ENCODE measurements at regions not wholly inside any gene's neighbourhood (a gene's known extent, or its start where the extent isn't known, plus 50 kb on each side); places are given as distances from the start of the nearest gene placed in this dataset.
A peak's percentile ranks its signal among the peaks of the same experiment; 100 is the strongest.

DNA sequence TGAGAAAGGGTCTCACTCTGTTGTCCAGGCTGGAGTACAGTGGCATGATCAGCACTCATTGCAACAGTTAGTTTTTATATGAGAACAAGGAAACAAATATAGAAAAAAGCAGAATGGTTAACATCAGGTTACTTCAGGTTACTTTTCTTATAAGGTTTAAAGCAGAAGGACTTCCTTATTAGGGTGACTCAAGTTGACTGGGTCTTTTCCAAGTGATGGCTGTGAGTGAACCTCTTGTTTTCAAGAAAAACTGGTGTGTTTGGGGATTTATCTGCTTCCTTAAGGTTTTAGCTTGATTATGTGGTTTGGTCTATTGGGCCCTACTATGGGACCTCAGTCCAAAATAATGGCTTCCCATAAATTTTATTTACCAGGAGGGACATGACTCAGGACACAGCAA is 99.2 kb downstream of the ARRDC3 start:
- no peak for DNase-seq (ENCODE audit: low read depth, low spot score)

DNA sequence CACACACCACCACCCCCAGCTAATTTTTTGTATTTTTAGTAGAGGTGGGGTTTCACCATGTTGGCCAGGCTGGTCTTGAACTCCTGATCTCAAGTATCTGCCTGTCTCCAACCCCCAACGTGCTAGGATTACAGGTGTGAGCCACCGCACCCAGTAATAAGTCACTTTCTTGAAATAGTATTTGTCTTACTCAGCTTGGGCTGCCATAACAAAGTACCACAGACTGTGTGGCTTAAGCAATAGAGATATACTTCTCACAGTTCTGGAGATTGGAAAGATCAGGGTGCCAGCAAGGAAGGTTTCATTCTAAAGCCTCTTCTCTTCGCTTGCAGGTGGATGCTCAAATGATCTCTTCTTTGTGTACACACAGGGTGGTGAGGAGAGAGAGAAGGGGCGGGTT is 99.8 kb downstream of the ARRDC3 start:
- no peak for DNase-seq (ENCODE audit: low read depth, low spot score)

DNA sequence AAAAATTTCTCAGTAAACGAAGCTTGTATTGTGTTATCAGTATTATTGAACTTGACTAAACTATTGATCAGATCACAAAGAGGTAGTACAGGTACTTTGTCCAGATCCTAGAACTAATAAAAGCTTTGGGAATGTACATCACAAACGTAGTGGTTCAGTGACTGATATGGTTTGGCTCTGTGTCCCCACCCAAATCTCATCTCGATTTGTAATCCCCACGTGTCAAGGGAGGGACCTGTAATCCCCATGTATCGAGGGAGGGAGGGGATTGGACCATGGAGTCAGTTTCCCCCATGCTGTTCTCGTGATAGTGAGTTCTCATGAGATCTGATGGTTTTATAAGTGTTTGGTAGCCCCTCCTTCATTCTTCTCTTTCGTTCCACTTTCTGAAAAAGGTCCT is 100.9 kb downstream of the ARRDC3 start:
- no peak for DNase-seq (ENCODE audit: low read depth, low spot score)

DNA sequence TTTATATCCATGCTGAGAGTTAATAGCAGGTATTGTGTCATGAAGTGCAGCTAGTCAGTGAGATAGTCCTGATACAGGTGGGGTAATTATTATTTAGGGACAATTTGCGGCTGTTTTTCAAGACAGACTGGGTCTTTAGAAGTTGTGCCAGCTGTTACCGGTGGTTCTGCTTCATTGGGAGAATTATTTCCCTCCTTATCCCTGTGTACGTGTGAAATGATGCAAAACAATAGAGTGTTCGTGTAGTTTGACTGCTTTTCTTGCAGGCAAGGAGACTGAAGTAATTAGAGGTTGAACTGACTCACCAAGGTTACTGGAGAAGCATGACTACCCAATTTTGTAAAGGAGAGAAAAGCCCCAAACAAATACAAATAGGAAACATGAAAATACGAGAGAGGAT is 101.7 kb downstream of the ARRDC3 start:
- no peak for DNase-seq (ENCODE audit: low read depth, low spot score)

DNA sequence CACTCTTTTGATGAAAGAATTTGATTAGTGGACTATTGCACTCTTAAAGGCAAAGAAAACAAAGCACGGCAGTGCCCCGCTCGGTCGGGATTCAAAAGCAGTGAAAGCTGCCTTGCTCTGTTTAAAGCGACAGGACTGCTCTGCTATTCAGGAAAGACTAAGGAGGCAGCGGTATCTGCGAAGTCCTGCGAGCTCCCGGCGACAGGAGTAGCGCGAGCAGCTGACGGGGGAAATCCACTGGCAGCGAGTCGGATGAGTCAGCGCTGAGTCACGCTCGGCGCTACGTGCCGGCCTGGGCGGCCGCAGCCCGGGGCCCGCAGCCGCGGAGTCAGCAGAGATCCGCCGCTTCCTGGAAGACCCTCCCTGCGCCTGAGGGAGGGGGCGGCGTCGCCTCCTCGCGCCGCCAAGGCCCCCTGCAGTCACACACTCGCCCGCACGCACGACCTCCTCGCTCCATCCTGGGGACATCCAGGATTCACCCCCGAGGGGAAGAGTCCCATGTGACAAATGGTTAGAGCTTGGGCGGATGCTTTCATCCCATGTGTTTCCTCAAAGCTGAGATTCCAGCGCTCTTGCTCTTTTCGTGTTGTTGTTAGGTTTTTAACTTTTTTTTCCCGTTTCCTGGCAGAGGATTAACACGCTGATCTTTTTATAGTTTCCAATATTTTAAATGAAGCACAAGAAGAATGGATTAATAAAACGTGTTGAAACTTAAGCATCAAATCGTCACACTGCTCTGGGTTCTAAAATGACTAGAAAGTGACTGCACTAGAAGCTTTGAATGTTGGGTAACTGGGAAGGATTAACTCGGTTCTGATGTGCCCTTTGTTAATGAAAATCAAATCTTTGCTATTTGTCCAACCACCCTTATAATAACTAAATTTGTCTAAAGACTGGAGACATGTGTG is 102.5 kb downstream of the ARRDC3 start:
- peak; percentile 100 for DNase-seq (ENCODE audit: low read depth, low spot score)

DNA sequence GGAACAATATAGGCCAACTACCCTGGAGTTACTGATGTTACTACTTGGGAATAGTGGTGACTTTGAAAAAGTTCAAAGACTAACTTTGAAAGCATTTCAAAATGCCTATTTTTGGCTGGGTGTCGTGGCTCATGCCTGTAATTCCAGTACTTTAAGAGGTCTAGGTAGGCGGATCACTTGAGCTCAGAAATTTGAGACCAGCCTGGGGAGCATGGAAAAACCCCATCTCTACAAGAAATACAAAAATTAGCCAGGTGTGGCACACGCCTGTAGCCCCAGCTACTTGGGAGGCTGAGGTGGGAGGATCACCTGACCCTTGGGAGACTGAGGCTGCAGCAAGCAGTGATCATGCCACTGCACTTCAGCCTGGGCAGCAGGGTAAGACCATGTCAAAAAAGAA is 105.3 kb downstream of the ARRDC3 start:
- no peak for DNase-seq (ENCODE audit: low read depth, low spot score)

DNA sequence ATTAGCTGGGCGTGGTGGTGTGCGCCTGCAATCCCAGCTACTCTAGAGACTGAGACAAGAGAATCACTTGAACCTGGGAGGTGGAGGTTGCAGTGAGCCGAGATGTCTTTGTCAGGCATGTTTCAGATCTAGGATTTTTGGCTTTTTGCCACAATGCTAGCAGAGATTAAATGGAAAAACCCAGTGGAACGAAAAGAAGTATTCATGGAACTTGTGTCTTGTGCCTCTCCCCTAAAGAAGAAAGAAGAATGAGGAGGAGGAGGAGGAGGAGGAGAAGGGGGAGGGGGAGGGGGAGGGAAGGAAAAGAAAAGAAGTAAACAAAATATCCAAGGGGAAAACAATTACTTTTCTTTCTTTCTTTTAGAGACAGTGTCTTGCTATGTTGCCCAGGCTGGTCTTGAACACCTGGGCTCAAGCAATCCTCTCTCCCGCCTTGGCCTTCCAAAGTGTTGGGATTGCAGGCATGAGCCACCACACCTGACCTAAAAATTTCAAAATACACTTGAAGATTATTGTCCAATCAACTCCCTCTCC is 106.0 kb downstream of the ARRDC3 start:
- no peak for DNase-seq (ENCODE audit: low read depth, low spot score)

DNA sequence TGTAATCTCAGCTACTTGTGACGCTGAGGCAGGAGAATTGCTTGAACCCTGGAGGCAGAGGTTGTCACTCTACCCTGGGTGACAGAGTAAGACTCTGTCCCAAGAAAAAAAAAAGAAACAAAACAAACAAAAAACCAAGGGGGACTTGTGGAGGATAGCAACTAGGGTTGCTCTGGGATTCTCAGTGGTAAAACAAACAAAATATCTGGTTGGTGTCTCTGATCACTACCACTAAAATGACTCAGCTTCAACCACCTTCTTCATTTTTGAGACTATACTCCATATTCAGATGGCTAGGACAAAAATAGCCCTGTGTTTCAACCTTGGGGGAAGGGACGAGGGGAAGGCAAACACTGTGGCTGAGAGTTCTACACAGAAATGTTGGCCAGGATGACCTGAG is 110.3 kb downstream of the ARRDC3 start:
- DNase-seq (ENCODE audit: low read depth, low spot score) = no peak

DNA sequence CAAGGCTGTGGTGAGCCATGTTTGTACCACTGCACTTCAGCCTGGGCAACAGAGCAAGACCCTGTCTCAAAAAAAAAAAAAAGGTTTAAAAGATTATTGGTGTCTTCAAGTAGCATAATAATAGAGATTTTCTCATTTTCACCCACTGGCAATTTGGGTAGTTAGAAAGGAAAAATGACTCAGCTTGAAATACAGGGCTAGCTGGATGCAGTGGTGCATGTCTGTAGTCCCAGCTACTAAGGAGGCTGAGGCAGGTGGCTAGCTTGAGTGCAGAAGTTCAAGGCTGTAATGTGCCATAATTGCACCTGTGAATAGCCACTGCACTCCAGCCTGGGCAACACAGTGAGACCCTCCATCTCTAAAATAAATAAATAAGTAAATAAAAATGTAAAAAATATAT is 111.1 kb downstream of the ARRDC3 start:
- DNase-seq (ENCODE audit: low read depth, low spot score) = no peak

DNA sequence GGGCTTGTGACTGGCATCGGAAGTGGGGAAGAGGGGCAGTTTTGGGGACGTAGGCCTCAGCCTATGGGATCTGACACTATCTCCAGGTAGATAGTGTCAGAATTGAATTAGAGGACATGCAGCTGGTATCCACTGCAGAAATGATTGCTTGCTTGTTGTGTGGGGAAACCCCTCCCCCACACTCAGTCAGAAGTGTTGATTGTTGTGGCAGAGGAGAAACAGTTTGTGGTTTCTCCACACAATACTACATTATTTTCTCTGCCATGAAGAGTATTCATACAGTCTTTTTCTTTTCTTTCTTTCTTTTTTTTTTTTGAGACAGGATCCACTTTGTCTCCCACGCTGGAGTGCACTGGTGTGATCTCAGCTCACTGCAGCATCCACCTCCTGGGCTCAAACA is 113.9 kb downstream of the ARRDC3 start:
- no peak for DNase-seq (ENCODE audit: low read depth, low spot score)

DNA sequence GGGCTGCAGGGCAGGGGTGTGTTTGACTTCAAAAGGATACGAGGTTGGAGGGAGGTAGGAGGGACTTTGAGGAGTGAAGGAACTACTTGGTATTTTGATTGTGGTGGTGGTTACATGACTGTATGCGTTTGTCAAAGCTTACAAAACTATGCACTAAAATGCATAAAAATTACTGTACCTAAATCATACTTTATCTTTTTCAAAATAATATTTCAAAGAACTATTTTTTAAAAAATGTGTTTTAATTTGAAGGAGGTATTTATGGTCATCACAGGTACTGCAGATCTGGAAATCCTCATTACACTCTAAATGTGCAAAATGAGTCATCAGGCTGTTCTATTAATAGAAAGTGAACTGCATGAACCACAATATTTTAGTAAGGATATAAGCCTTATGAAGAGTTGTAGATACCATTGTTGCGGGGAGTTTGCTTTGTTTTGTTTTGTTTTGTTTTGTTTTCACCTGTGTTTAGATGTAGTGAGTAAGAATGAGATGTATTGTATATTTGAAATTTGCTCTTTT is 116.9 kb downstream of the ARRDC3 start:
- DNase-seq (ENCODE audit: low read depth, low spot score) = no peak

DNA sequence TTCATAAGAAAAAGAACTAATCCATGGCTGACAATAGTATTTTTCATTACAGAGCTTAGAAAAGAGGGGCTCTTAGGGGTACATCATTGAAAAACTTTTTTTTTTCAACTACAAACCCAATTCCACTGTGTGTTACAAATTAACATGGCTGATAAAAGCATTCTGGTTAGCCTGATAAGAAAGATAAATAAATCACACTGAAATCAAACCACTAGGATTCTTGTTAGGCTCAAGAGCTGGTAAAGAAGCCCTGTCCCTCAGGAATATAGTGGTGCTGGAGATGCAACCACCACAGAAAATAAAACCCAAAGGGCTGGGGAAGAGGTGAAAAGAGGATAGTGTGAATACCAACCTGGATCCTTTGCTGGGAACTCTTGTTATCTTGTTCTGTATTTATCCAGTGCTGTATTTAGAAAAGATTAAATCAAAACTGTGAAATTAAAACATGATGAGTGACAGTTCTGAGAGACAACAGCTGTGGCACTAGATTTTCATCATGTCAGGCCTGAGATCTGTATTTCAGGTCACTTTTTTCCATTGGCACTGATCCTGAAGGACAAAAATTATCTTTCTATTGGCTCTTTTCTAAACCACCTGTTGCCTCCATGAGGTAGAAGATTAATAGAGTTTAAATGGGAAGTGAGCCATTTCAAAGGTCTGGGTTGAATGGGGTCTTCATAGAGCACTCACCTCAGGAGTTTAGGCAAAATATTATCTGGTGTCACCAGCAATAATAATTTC is 118.6 kb downstream of the ARRDC3 start:
- DNase-seq (ENCODE audit: low read depth, low spot score) = no peak

DNA sequence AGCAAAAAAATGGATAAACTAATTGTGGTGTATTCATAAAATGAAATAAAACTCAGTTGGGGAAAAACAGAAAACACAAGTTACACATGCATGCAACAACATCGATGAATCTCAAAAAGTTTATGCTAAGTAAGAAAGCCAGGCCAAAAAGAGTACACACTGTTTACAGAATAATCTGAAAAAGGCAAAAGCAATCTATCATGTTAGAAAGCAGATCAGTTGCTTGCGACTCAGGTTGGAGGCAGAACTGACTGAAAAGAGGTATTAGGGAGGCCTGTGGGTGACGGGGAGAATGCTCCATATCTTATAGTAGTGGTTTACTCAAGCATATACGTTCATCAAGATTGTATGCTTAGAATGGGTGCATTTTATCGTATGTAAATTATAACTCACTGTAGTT is 119.2 kb downstream of the ARRDC3 start:
- DNase-seq (ENCODE audit: low read depth, low spot score) = no peak

DNA sequence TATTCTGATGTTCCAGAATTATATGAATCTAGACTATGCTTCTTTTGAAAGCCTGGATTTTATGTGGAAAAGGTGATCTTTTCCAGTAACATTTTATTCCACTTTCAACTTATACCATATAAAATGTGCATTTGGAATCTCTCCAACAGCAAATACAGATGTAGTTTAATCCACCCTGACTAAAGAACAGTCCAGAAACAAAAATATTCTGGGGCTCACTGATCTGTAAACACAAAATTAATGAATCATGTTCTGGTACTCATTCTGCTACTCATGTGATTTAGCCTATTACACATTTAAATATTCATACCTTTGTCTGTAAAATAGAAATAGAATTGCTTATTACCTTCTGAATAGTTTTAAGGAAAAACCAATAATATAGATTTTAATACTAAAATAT is 125.8 kb downstream of the ARRDC3 start:
- DNase-seq (ENCODE audit: low read depth, low spot score) = no peak

DNA sequence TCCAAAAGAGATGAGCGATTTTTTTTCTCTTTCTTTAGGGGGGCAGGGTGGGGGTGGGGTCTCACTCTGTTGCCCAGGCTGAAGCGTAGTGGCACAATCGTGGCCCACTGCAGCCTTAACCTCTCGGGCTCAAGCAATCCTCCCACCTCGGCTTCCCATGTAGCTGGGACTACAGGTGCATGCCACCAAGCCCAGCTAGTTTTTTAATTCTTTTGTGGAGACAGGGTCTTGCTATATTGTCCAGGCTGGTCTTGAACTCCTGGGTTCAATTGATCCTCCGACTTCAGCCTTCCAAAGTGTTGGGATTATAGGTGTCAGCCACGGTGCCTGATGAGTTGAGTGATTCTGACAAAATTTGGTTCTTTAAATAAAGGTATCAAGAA is 127.0 kb downstream of the ARRDC3 start:
- DNase-seq (ENCODE audit: low read depth, low spot score) = no peak

DNA sequence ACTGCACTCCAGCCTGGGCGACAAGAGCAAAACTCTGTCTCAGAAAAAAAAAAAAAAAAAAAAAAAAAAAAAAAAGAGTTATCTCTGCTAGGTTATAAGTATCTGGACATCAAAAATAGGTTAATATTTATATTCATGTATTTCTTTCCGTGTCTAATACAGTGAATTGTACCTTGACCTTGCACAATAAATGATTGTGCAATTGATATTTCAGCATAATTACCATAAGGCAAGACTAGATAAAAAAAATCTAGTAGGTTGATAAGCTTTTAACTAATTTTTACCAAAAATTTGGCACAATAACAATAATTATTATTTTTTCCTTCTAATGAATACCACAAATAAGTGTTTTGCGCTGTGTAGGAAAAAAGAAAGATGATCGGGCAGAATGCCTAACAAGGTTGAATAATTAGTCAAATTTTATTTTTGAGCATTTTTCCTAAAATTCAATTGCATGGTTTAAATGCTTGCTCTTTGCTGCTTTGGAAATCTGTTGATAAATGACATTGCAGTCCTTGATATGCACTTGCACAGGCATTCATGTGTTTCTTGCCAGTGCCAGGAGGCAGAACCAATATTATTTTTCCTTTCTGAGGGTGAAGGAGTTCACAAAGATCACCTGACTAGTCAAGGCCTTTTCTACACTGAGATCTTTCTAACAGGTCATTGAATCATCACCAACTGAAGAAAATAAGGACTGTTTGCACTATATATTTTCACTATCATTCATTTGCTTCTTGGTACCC is 127.5 kb downstream of the ARRDC3 start:
- DNase-seq (ENCODE audit: low read depth, low spot score) = no peak

DNA sequence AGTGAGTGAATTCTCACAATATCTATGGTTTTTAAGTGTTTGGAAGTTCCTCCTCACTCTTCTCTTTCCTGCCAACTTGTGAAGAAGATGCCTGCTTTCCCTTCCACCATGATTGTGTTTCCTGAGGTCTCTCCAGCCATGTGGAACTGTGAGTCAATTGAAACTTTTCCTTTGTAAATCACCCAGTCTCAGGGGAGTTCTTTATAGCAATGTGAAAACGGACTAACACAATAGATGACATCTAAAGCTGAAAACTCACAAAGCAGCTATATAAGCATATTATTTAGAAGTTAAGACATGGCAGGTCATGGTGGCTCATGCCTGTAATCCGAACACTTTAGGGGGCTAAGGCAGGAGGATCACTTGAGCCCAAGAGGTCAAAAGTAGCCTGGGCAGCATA is 130.2 kb downstream of the ARRDC3 start:
- no peak for DNase-seq (ENCODE audit: low read depth, low spot score)

DNA sequence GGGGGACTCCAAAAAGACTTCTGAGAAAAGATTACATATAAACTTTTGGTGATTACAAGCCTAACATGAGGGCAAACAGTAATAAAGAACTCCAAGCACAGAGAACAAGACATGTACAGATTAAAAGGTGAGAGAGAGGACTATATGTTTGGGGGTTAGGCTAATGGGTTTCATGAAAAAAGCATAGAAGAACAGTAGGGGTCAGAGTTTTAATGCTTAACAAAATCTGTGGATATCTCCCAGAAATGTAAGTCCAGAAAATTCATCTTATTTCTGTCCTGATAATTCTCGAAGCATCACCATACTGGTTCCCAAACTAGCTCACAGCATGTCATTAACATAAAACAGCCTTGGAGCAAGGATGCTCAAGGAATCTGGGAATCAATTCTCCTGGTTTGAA is 137.2 kb downstream of the ARRDC3 start:
- no peak for DNase-seq (ENCODE audit: low read depth, low spot score)

DNA sequence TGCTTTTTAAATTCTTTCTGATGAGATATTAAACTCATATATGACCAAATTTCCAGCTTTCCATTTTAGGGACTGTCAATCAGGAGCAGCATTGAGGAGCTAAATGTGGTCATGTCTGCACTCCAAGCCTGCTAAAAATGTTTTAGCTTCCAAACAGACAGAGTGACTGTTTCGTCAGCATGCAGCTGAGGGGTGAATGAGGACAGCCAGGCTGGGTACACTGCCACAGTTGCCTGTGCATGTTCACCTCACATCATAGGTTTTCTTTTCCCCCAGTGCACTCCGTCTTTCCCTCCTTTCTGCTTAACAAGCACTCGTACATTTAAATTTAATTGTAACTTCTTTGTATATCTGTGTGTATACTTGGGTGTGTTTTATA is 138.1 kb downstream of the ARRDC3 start:
- DNase-seq (ENCODE audit: low read depth, low spot score) = no peak

DNA sequence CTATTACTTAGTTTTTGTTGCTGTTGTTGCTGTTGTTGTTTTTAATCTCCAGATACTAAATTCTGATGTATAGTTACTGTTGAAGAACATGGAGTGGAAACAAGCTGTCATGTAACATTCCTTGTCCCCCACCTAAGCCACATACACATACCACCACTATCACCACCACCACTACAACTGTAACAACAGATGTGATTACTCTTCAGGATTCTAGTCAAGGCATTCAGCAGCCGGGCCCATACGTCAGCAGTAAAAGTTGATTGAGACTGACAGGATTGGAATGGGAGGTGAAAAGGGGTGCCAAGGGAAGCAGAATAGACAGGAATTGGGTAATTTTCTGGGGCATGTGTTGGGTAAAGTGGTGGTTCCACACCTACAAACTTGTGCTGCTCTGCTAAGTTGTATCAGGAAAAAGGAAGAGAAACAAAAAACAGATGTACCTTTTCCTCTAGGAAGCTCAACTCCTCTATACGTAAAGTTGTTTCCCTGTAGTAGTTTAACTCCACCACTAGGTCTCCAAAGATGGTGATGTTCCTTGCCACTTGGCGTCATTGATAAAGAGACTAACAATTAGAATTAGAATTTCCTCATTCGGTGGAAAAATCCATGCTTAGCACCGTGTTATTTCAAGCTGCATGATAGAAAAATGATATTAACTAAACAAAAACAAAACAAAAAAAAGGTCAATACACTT is 138.6 kb downstream of the ARRDC3 start:
- DNase-seq (ENCODE audit: low read depth, low spot score) = no peak

DNA sequence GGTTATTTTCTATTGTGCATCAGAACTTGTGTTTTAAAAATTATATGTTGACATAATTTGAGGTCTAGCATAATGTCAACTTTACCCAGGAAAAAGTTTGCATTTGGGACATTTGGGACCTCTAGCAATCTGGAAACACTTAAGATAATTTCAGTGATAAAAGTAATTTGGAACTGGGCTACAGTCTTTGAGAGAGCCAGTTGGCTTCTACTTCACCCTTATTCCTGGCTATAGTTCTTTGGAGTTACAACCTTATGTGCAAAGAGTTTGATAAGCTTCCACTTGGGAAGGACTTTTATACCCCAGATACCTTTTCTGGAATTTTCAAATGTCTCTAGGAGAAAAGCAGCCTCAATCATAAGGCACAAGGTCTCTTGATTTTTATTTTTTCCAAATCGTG is 139.3 kb downstream of the ARRDC3 start:
- DNase-seq (ENCODE audit: low read depth, low spot score) = no peak
